GM23338 (cell line): ENCODE measurements at regions not wholly inside any gene's neighbourhood (a gene's known extent, or its start where the extent isn't known, plus 50 kb on each side); places are given as distances from the start of the nearest gene placed in this dataset.

Source experiments
- ATAC-seq: fragments of 200-7000 bp; cut with Tn5 transposase; 3 replicates; pipeline ENCODE4 v1.9.1; 2020
- DNase-seq: peaks from one replicate; pipeline ENCODE4 v3.0.0-alpha.2; 2015; ENCODE audit warnings: low spot score
- H2AFZ ChIP-seq: fragments of 200-600 bp; sonication (generic); 2 replicates; pipeline ENCODE4 v1.8.0; 2016; ENCODE audit warnings: antibody characterized with exemption, mild to moderate bottlenecking, moderate library complexity
- H3F3A ChIP-seq: fragments of 200-600 bp; sonication (generic); replicated peaks from 2 replicates; pipeline ENCODE4 v1.8.0; 2017; ENCODE audit warnings: antibody characterized with exemption, mixed run types, low read depth
- H3K27ac ChIP-seq: fragments of 200-600 bp; sonication (generic); 2 replicates; pipeline ENCODE4 v1.6.1; 2016; ENCODE audit warnings: low read depth
- H3K27me3 ChIP-seq: fragments of 200-600 bp; sonication (generic); 2 replicates; pipeline ENCODE4 v1.8.0; 2016; ENCODE audit warnings: mild to moderate bottlenecking, mixed run types, moderate library complexity; ENCODE audit not compliant: insufficient read depth
- H3K36me3 ChIP-seq: fragments of 200-600 bp; sonication (generic); 2 replicates; pipeline ENCODE4 v1.8.0; 2016; ENCODE audit warnings: mild to moderate bottlenecking; ENCODE audit not compliant: insufficient read depth
- H3K4me1 ChIP-seq: fragments of 200-600 bp; sonication (generic); 2 replicates; pipeline ENCODE4 v1.8.0; 2016; ENCODE audit warnings: mild to moderate bottlenecking, moderate library complexity; ENCODE audit not compliant: insufficient read depth
- H3K4me2 ChIP-seq: fragments of 200-600 bp; sonication (generic); 2 replicates; pipeline ENCODE4 v1.7.1; 2017; ENCODE audit warnings: mixed run types
- H3K4me3 ChIP-seq: fragments of 200-600 bp; sonication (generic); 2 replicates; pipeline ENCODE4 v1.6.1; 2016; ENCODE audit warnings: mixed run types
- H3K79me2 ChIP-seq: fragments of 200-600 bp; sonication (generic); replicated peaks from 2 replicates; pipeline ENCODE4 v1.8.0; 2017; ENCODE audit warnings: mild to moderate bottlenecking; ENCODE audit not compliant: insufficient read depth
- H3K9me2 ChIP-seq: fragments of 200-600 bp; sonication (generic); 2 replicates; pipeline ENCODE4 v1.8.0; 2017; ENCODE audit not compliant: insufficient read depth
- H4K20me1 ChIP-seq: fragments of 200-600 bp; sonication (generic); replicated peaks from 2 replicates; pipeline ENCODE4 v1.8.0; 2017; ENCODE audit warnings: mild to moderate bottlenecking; ENCODE audit not compliant: insufficient read depth
- H3K27ac Mint-ChIP-seq: 2 replicates; pipeline ENCODE4 v1.8.0; 2020; ENCODE audit warnings: inconsistent platforms, mild to moderate bottlenecking, moderate library complexity, mixed read lengths
- H3K27me3 Mint-ChIP-seq: 3 replicates; pipeline ENCODE4 v1.8.0; 2022; ENCODE audit warnings: low read depth, mild to moderate bottlenecking, moderate library complexity, mixed read lengths, inconsistent platforms; ENCODE audit not compliant: insufficient read depth, poor library complexity
- H3K36me3 Mint-ChIP-seq: 3 replicates; pipeline ENCODE4 v1.8.0; 2021; ENCODE audit warnings: low read depth, mild to moderate bottlenecking, inconsistent platforms, moderate library complexity, mixed read lengths
- H3K4me1 Mint-ChIP-seq: 3 replicates; pipeline ENCODE4 v1.8.0; 2020; ENCODE audit warnings: mild to moderate bottlenecking, inconsistent platforms, mixed read lengths
- H3K4me3 Mint-ChIP-seq: 3 replicates; pipeline ENCODE4 v1.8.0; 2021; ENCODE audit warnings: moderate library complexity, mild to moderate bottlenecking, inconsistent platforms, mixed read lengths
- H3K9me3 Mint-ChIP-seq: 3 replicates; pipeline ENCODE4 v1.8.0; 2020; ENCODE audit warnings: moderate library complexity, mild to moderate bottlenecking, inconsistent platforms, mixed read lengths
- CREB1 ChIP-seq: fragments of 250-450 bp; sonication (Bioruptor Pico); IDR thresholded peaks from 2 replicates; pipeline ENCODE4 v1.5.0; 2020; ENCODE audit warnings: low read depth, mild to moderate bottlenecking, moderate library complexity
- JUNB ChIP-seq: IDR thresholded peaks from one replicate; pipeline ENCODE4 v1.6.1; 2016; ENCODE audit warnings: antibody characterized with exemption; ENCODE audit not compliant: unreplicated experiment
- NANOG ChIP-seq: IDR thresholded peaks from 2 replicates; pipeline ENCODE4 v1.6.1; 2016; ENCODE audit warnings: antibody characterized with exemption, borderline replicate concordance
- POLR2AphosphoS5 ChIP-seq: IDR thresholded peaks from 2 replicates; pipeline ENCODE4 v1.6.1; 2016; ENCODE audit warnings: antibody characterized with exemption, low read depth
- STAT1 ChIP-seq: IDR thresholded peaks from one replicate; pipeline ENCODE4 v1.6.1; 2016; ENCODE audit warnings: antibody characterized with exemption; ENCODE audit not compliant: unreplicated experiment
- ZNF114 ChIP-seq: fragments of 250-450 bp; sonication (Bioruptor Pico); IDR thresholded peaks from 2 replicates; pipeline ENCODE4 v1.5.0; 2020; ENCODE audit warnings: mild to moderate bottlenecking, moderate library complexity
- ZNF331 ChIP-seq: fragments of 250-450 bp; sonication (Bioruptor Pico); IDR thresholded peaks from 2 replicates; pipeline ENCODE4 v1.5.0; 2020; ENCODE audit warnings: low read depth, mild to moderate bottlenecking, moderate library complexity
- TF ChIP-seq, protein P1 (sequence below): IDR thresholded peaks from one replicate; pipeline ENCODE4 v1.6.1; 2018; ENCODE audit warnings: antibody characterized with exemption; ENCODE audit not compliant: unreplicated experiment
- TF ChIP-seq, protein P2 (sequence below): fragments of 250-450 bp; sonication (Bioruptor Pico); IDR thresholded peaks from 2 replicates; pipeline ENCODE4 v1.5.0; 2020; ENCODE audit warnings: mild to moderate bottlenecking, moderate library complexity
- TF ChIP-seq, protein P3 (sequence below), 2 experiments: fragments of 200-600 bp in 1 of 2; sonication (generic) in 1 of 2; conservative IDR thresholded peaks; 2 replicates each; pipeline versions ENCODE4 v1.5.1 to v1.6.1; 2016 to 2017; ENCODE audit warnings: antibody characterized with exemption in 2 of 2, low read depth in 2 of 2, mild to moderate bottlenecking in 2 of 2, moderate library complexity in 1 of 2
- TF ChIP-seq, protein P4 (sequence below): IDR thresholded peaks from 2 replicates; pipeline ENCODE4 v1.6.1; 2016; ENCODE audit warnings: antibody characterized with exemption

DNA sequence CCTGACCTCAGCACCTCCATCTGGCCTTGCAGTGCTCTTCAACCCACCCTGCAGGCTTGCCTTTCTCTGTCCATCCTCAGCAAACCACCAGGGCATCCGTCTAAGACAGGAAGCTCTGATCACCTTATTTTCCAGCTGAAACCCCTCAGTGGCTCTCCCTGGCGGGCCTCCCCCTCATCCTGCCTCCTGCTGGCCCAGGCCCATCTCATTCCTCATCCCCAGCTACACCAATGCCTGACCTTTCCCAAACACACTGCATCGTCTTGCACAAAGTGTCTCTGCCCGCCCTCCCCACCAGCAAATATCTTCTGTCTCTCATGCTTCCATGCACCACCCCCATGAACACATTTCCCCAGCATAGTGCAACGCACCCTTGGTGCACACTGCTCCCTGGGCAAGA is 205.0 kb downstream of the TOMM20 start:
- Histone ChIP-seq H3K4me2 (no peak overlapping the region), H3K4me3 (no peak overlapping the region), H2AFZ (no peak overlapping the region), H4K20me1 (no peaks in the 10 kb centered on the region), H3K27ac (no peak overlapping the region), H3K27me3 (no peaks in the 10 kb centered on the region), H3K9me2 (no peaks in the 10 kb centered on the region), H3K36me3 (no peaks in the 10 kb centered on the region), H3K4me1 (peaks cover 7% of the 10 kb centered on the region; the same call in 1 of the 2 replicates), H3K79me2 (no peaks in the 10 kb centered on the region), H3F3A (no peaks in the 10 kb centered on the region)
- no peak overlapping the region for H3K4me3 Mint-ChIP-seq
- no peaks in the 10 kb centered on the region for H3K36me3 Mint-ChIP-seq
- no peak overlapping the region for H3K27ac Mint-ChIP-seq
- TF ChIP-seq, protein P1, sequence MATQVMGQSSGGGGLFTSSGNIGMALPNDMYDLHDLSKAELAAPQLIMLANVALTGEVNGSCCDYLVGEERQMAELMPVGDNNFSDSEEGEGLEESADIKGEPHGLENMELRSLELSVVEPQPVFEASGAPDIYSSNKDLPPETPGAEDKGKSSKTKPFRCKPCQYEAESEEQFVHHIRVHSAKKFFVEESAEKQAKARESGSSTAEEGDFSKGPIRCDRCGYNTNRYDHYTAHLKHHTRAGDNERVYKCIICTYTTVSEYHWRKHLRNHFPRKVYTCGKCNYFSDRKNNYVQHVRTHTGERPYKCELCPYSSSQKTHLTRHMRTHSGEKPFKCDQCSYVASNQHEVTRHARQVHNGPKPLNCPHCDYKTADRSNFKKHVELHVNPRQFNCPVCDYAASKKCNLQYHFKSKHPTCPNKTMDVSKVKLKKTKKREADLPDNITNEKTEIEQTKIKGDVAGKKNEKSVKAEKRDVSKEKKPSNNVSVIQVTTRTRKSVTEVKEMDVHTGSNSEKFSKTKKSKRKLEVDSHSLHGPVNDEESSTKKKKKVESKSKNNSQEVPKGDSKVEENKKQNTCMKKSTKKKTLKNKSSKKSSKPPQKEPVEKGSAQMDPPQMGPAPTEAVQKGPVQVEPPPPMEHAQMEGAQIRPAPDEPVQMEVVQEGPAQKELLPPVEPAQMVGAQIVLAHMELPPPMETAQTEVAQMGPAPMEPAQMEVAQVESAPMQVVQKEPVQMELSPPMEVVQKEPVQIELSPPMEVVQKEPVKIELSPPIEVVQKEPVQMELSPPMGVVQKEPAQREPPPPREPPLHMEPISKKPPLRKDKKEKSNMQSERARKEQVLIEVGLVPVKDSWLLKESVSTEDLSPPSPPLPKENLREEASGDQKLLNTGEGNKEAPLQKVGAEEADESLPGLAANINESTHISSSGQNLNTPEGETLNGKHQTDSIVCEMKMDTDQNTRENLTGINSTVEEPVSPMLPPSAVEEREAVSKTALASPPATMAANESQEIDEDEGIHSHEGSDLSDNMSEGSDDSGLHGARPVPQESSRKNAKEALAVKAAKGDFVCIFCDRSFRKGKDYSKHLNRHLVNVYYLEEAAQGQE: no peak
- no peak for TF ChIP-seq ZNF114
- no peak for TF ChIP-seq POLR2AphosphoS5
- no peak for TF ChIP-seq STAT1
- no peak for TF ChIP-seq ZNF331 (CRISPR knock-in tag)
- TF ChIP-seq, protein P2, sequence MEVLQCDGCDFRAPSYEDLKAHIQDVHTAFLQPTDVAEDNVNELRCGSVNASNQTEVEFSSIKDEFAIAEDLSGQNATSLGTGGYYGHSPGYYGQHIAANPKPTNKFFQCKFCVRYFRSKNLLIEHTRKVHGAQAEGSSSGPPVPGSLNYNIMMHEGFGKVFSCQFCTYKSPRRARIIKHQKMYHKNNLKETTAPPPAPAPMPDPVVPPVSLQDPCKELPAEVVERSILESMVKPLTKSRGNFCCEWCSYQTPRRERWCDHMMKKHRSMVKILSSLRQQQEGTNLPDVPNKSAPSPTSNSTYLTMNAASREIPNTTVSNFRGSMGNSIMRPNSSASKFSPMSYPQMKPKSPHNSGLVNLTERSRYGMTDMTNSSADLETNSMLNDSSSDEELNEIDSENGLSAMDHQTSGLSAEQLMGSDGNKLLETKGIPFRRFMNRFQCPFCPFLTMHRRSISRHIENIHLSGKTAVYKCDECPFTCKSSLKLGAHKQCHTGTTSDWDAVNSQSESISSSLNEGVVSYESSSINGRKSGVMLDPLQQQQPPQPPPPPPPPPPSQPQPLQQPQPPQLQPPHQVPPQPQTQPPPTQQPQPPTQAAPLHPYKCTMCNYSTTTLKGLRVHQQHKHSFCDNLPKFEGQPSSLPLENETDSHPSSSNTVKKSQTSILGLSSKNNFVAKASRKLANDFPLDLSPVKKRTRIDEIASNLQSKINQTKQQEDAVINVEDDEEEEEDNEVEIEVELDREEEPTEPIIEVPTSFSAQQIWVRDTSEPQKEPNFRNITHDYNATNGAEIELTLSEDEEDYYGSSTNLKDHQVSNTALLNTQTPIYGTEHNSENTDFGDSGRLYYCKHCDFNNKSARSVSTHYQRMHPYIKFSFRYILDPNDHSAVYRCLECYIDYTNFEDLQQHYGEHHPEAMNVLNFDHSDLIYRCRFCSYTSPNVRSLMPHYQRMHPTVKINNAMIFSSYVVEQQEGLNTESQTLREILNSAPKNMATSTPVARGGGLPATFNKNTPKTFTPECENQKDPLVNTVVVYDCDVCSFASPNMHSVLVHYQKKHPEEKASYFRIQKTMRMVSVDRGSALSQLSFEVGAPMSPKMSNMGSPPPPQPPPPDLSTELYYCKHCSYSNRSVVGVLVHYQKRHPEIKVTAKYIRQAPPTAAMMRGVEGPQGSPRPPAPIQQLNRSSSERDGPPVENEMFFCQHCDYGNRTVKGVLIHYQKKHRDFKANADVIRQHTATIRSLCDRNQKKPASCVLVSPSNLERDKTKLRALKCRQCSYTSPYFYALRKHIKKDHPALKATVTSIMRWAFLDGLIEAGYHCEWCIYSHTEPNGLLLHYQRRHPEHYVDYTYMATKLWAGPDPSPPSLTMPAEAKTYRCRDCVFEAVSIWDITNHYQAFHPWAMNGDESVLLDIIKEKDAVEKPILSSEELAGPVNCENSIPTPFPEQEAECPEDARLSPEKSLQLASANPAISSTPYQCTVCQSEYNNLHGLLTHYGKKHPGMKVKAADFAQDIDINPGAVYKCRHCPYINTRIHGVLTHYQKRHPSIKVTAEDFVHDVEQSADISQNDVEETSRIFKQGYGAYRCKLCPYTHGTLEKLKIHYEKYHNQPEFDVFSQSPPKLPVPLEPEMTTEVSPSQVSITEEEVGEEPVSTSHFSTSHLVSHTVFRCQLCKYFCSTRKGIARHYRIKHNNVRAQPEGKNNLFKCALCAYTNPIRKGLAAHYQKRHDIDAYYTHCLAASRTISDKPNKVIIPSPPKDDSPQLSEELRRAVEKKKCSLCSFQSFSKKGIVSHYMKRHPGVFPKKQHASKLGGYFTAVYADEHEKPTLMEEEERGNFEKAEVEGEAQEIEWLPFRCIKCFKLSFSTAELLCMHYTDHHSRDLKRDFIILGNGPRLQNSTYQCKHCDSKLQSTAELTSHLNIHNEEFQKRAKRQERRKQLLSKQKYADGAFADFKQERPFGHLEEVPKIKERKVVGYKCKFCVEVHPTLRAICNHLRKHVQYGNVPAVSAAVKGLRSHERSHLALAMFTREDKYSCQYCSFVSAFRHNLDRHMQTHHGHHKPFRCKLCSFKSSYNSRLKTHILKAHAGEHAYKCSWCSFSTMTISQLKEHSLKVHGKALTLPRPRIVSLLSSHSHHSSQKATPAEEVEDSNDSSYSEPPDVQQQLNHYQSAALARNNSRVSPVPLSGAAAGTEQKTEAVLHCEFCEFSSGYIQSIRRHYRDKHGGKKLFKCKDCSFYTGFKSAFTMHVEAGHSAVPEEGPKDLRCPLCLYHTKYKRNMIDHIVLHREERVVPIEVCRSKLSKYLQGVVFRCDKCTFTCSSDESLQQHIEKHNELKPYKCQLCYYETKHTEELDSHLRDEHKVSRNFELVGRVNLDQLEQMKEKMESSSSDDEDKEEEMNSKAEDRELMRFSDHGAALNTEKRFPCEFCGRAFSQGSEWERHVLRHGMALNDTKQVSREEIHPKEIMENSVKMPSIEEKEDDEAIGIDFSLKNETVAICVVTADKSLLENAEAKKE (CRISPR knock-in tag): no peak
- TF ChIP-seq, protein P3, sequence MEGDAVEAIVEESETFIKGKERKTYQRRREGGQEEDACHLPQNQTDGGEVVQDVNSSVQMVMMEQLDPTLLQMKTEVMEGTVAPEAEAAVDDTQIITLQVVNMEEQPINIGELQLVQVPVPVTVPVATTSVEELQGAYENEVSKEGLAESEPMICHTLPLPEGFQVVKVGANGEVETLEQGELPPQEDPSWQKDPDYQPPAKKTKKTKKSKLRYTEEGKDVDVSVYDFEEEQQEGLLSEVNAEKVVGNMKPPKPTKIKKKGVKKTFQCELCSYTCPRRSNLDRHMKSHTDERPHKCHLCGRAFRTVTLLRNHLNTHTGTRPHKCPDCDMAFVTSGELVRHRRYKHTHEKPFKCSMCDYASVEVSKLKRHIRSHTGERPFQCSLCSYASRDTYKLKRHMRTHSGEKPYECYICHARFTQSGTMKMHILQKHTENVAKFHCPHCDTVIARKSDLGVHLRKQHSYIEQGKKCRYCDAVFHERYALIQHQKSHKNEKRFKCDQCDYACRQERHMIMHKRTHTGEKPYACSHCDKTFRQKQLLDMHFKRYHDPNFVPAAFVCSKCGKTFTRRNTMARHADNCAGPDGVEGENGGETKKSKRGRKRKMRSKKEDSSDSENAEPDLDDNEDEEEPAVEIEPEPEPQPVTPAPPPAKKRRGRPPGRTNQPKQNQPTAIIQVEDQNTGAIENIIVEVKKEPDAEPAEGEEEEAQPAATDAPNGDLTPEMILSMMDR (conservative IDR thresholded peaks at IDR 0.05; ENCODE audit: low read depth in 2 of 2): no peak
- no peak for TF ChIP-seq JUNB
- TF ChIP-seq CREB1 (CRISPR knock-in tag): no peak
- TF ChIP-seq, protein P4, sequence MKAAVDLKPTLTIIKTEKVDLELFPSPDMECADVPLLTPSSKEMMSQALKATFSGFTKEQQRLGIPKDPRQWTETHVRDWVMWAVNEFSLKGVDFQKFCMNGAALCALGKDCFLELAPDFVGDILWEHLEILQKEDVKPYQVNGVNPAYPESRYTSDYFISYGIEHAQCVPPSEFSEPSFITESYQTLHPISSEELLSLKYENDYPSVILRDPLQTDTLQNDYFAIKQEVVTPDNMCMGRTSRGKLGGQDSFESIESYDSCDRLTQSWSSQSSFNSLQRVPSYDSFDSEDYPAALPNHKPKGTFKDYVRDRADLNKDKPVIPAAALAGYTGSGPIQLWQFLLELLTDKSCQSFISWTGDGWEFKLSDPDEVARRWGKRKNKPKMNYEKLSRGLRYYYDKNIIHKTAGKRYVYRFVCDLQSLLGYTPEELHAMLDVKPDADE: no peak
- TF ChIP-seq NANOG: no peak
- no peak for ATAC-seq
- no peaks in the 10 kb centered on the region; the same call in 2 of the 3 replicates for H3K9me3 Mint-ChIP-seq
- H3K4me1 Mint-ChIP-seq: peaks cover 34% of the 10 kb centered on the region
- DNase-seq: no peak
- H3K27me3 Mint-ChIP-seq: peaks cover 11% of the 10 kb centered on the region
